Stomach (tissue), 4 donors: ENCODE measurements at regions not wholly inside any gene's neighbourhood (a gene's known extent, or its start where the extent isn't known, plus 50 kb on each side); places are given as distances from the start of the nearest gene placed in this dataset.

Source experiments
- CTCF ChIP-seq, 7 experiments: fragments of 450-650 bp in 4 of 7; fragments of 200-600 bp in 3 of 7; sonication (generic) in 3 of 7; IDR thresholded peaks; one replicate each; pipeline ENCODE4 v1.5.1; 2016 to 2019; ENCODE audit warnings: antibody characterized with exemption in 7 of 7, control low read depth in 2 of 7, mild to moderate bottlenecking in 1 of 7
- POLR2A ChIP-seq, 4 donors: fragments of 450-650 bp; IDR thresholded peaks; one replicate each; pipeline ENCODE4 v1.6.1; 2016; ENCODE audit warnings: antibody characterized with exemption in 4 of 4, control low read depth in 2 of 4, mild to moderate bottlenecking in 1 of 4, moderate library complexity in 1 of 4

- TF ChIP-seq CTCF (IDR thresholded peaks at IDR 0.05) (no peak), POLR2A (IDR thresholded peaks at IDR 0.05) (no peak)
These were observed 121.7 kb downstream of the EDN3 start for GRCh38 chr20:59421920-59422637.
